HepG2 (cell line): ENCODE measurements at regions not wholly inside any gene's neighbourhood (a gene's known extent, or its start where the extent isn't known, plus 50 kb on each side); places are given as distances from the start of the nearest gene placed in this dataset.
A peak's percentile ranks its signal among the peaks of the same experiment; 100 is the strongest.

ENCODE experiments used
- ARNT2 ChIP-seq: sonication (generic); formaldehyde crosslinking; IDR thresholded peaks from 2 replicates; pipeline ENCODE4 v1.8.0; 2022; ENCODE audit warnings: mild to moderate bottlenecking, low read depth, missing genetic modification reagents, moderate library complexity
- ARNTL ChIP-seq: sonication (generic); formaldehyde crosslinking; IDR thresholded peaks from 2 replicates; pipeline ENCODE4 v1.4.0; 2020; ENCODE audit warnings: mild to moderate bottlenecking, missing genetic modification reagents
- CCDC6 ChIP-seq: sonication (generic); formaldehyde crosslinking; IDR thresholded peaks from 2 replicates; pipeline ENCODE4 v1.8.1; 2022; ENCODE audit warnings: mild to moderate bottlenecking, missing genetic modification reagents, moderate library complexity
- ELF1 ChIP-seq: sonication (generic); formaldehyde crosslinking; IDR thresholded peaks from 2 replicates; pipeline ENCODE4 v1.4.0; 2020; ENCODE audit warnings: missing genetic modification reagents
- FOXK1 ChIP-seq: sonication (generic); formaldehyde crosslinking; IDR thresholded peaks from 2 replicates; pipeline ENCODE4 v1.4.0; 2020; ENCODE audit warnings: low read depth, missing genetic modification reagents, borderline replicate concordance
- HCFC1 ChIP-seq: fragments of 150-350 bp; IDR thresholded peaks from 2 replicates; pipeline ENCODE4 v1.6.1; 2014; ENCODE audit warnings: low read depth, low read length
- HMG20A ChIP-seq: IDR thresholded peaks from 2 replicates; pipeline ENCODE4 v1.6.1; 2016; ENCODE audit warnings: borderline replicate concordance
- NRL ChIP-seq: sonication (generic); formaldehyde crosslinking; IDR thresholded peaks from 2 replicates; pipeline ENCODE4 v1.5.0; 2020; ENCODE audit warnings: missing genetic modification reagents, mild to moderate bottlenecking, moderate library complexity, borderline replicate concordance
- SOX5 ChIP-seq: IDR thresholded peaks from 2 replicates; pipeline ENCODE4 v1.6.1; 2016; ENCODE audit warnings: borderline replicate concordance
- TAF1 ChIP-seq: sonication (generic); formaldehyde crosslinking; IDR thresholded peaks from 2 replicates; pipeline ENCODE4 v1.4.0; 2020; ENCODE audit warnings: missing genetic modification reagents
- TEAD3 ChIP-seq: optimal IDR thresholded peaks from 2 replicates; pipeline ENCODE3; 2016; ENCODE audit warnings: borderline replicate concordance
- TSC22D2 ChIP-seq: sonication (generic); formaldehyde crosslinking; IDR thresholded peaks from 2 replicates; pipeline ENCODE4 v1.5.1; 2020; ENCODE audit warnings: missing genetic modification reagents, mild to moderate bottlenecking, borderline replicate concordance
- YEATS4 ChIP-seq: sonication (generic); formaldehyde crosslinking; IDR thresholded peaks from 2 replicates; pipeline ENCODE4 v1.4.0; 2020; ENCODE audit warnings: missing genetic modification reagents, borderline replicate concordance
- ZNF543 ChIP-seq: sonication (generic); formaldehyde crosslinking; IDR thresholded peaks from 2 replicates; pipeline ENCODE4 v1.4.0; 2020; ENCODE audit warnings: mild to moderate bottlenecking, missing genetic modification reagents
- ZNF615 ChIP-seq: sonication (generic); formaldehyde crosslinking; IDR thresholded peaks from 2 replicates; pipeline ENCODE4 v1.5.0; 2020; ENCODE audit warnings: mild to moderate bottlenecking, missing genetic modification reagents, borderline replicate concordance
- ZNF670 ChIP-seq: sonication (generic); formaldehyde crosslinking; IDR thresholded peaks from 2 replicates; pipeline ENCODE4 v1.8.0; 2022; ENCODE audit warnings: mild to moderate bottlenecking, missing genetic modification reagents, borderline replicate concordance
- ZNF740 ChIP-seq: sonication (generic); formaldehyde crosslinking; IDR thresholded peaks from 2 replicates; pipeline ENCODE4 v1.4.0; 2020; ENCODE audit warnings: missing genetic modification reagents
- ZZZ3 ChIP-seq: sonication (generic); formaldehyde crosslinking; IDR thresholded peaks from 2 replicates; pipeline ENCODE4 v1.4.0; 2020; ENCODE audit warnings: missing genetic modification reagents, mild to moderate bottlenecking, borderline replicate concordance
- TF ChIP-seq, protein P1 (sequence below): sonication (generic); formaldehyde crosslinking; IDR thresholded peaks from 2 replicates; pipeline ENCODE4 v1.4.0; 2020; ENCODE audit warnings: missing genetic modification reagents, borderline replicate concordance
- TF ChIP-seq, protein P2 (sequence below): sonication (generic); formaldehyde crosslinking; IDR thresholded peaks from 2 replicates; pipeline ENCODE4 v1.8.0; 2022; ENCODE audit warnings: missing genetic modification reagents, mild to moderate bottlenecking, moderate library complexity, borderline replicate concordance
- TF ChIP-seq, protein P3 (sequence below): sonication (generic); formaldehyde crosslinking; IDR thresholded peaks from 2 replicates; pipeline ENCODE4 v1.8.1; 2023; ENCODE audit warnings: mild to moderate bottlenecking, missing genetic modification reagents
- TF ChIP-seq, protein P4 (sequence below): sonication (generic); formaldehyde crosslinking; IDR thresholded peaks from 2 replicates; pipeline ENCODE4 v1.9.0; 2022; ENCODE audit warnings: low read depth, missing genetic modification reagents

DNA sequence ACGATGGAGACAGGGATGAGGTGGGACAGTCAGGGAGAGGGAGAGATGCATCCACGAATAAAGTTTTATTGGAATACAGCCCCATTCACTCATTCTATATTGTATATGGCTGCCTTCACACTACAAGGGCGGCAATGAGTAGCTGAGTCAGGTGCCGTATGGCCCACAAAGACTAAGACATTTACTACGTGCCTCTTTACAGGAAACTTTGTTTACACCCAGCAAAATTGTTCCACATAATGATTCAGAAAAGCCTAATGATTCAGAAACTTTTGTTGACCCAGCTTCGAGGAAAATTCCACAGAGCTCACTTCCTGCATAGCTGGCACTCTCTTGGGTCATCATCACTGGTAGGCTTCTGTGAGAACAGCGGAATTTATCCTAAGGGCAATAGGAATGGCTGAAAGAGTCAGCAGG lies 87.3 kb upstream of the PEG3 start (continued):
- TF ChIP-seq, protein P1, sequence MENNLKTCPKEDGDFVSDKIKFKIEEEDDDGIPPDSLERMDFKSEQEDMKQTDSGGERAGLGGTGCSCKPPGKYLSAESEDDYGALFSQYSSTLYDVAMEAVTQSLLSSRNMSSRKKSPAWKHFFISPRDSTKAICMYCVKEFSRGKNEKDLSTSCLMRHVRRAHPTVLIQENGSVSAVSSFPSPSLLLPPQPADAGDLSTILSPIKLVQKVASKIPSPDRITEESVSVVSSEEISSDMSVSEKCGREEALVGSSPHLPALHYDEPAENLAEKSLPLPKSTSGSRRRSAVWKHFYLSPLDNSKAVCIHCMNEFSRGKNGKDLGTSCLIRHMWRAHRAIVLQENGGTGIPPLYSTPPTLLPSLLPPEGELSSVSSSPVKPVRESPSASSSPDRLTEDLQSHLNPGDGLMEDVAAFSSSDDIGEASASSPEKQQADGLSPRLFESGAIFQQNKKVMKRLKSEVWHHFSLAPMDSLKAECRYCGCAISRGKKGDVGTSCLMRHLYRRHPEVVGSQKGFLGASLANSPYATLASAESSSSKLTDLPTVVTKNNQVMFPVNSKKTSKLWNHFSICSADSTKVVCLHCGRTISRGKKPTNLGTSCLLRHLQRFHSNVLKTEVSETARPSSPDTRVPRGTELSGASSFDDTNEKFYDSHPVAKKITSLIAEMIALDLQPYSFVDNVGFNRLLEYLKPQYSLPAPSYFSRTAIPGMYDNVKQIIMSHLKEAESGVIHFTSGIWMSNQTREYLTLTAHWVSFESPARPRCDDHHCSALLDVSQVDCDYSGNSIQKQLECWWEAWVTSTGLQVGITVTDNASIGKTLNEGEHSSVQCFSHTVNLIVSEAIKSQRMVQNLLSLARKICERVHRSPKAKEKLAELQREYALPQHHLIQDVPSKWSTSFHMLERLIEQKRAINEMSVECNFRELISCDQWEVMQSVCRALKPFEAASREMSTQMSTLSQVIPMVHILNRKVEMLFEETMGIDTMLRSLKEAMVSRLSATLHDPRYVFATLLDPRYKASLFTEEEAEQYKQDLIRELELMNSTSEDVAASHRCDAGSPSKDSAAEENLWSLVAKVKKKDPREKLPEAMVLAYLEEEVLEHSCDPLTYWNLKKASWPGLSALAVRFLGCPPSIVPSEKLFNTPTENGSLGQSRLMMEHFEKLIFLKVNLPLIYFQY (CRISPR knock-in tag) = no peak; the same call in 1 of the 2 replicates
- TF ChIP-seq, protein P2, sequence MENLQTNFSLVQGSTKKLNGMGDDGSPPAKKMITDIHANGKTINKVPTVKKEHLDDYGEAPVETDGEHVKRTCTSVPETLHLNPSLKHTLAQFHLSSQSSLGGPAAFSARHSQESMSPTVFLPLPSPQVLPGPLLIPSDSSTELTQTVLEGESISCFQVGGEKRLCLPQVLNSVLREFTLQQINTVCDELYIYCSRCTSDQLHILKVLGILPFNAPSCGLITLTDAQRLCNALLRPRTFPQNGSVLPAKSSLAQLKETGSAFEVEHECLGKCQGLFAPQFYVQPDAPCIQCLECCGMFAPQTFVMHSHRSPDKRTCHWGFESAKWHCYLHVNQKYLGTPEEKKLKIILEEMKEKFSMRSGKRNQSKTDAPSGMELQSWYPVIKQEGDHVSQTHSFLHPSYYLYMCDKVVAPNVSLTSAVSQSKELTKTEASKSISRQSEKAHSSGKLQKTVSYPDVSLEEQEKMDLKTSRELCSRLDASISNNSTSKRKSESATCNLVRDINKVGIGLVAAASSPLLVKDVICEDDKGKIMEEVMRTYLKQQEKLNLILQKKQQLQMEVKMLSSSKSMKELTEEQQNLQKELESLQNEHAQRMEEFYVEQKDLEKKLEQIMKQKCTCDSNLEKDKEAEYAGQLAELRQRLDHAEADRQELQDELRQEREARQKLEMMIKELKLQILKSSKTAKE (CRISPR knock-in tag) = peak; percentile 69
- TF ChIP-seq YEATS4 (CRISPR knock-in tag) (0 out of 2 replicates have a peak, but pooled peaks have one; percentile 22), TSC22D2 (CRISPR knock-in tag) (no peak), NRL (CRISPR knock-in tag) (no peak), ZNF615 (no peak), ZZZ3 (CRISPR knock-in tag) (no peak), CCDC6 (CRISPR knock-in tag) (no peak), ARNTL (0 out of 2 replicates have a peak, but pooled peaks have one; percentile 31), ZNF670 (0 out of 2 replicates have a peak, but pooled peaks have one; percentile 21), HCFC1 (no peak), ZNF740 (CRISPR knock-in tag) (no peak), FOXK1 (peak; percentile 71; the same call in 1 of the 2 replicates), TEAD3 (peak; percentile 86), ZNF543 (CRISPR knock-in tag) (no peak), ELF1 (peak; percentile 34), TAF1 (CRISPR knock-in tag) (no peak), ARNT2 (CRISPR knock-in tag) (no peak), SOX5 (peak; percentile 68; the same call in 1 of the 2 replicates), HMG20A (CRISPR knock-in tag) (peak; percentile 74; the same call in 1 of the 2 replicates)
- TF ChIP-seq, protein P3, sequence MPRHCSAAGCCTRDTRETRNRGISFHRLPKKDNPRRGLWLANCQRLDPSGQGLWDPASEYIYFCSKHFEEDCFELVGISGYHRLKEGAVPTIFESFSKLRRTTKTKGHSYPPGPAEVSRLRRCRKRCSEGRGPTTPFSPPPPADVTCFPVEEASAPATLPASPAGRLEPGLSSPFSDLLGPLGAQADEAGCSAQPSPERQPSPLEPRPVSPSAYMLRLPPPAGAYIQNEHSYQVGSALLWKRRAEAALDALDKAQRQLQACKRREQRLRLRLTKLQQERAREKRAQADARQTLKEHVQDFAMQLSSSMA (CRISPR knock-in tag) = no peak
- TF ChIP-seq, protein P4, sequence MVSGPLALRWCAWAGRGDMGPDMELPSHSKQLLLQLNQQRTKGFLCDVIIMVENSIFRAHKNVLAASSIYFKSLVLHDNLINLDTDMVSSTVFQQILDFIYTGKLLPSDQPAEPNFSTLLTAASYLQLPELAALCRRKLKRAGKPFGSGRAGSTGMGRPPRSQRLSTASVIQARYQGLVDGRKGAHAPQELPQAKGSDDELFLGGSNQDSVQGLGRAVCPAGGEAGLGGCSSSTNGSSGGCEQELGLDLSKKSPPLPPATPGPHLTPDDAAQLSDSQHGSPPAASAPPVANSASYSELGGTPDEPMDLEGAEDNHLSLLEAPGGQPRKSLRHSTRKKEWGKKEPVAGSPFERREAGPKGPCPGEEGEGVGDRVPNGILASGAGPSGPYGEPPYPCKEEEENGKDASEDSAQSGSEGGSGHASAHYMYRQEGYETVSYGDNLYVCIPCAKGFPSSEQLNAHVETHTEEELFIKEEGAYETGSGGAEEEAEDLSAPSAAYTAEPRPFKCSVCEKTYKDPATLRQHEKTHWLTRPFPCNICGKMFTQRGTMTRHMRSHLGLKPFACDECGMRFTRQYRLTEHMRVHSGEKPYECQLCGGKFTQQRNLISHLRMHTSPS = peak; percentile 35; the same call in 1 of the 2 replicates
